Cardiac muscle cell (in vitro differentiated cells and primary cell): ENCODE measurements at regions not wholly inside any gene's neighbourhood (a gene's known extent, or its start where the extent isn't known, plus 50 kb on each side); places are given as distances from the start of the nearest gene placed in this dataset.

Source experiments
- DNase-seq, 2 donors: peaks; one replicate each; pipeline versions ENCODE4 v3.0.0 to v3.0.0-alpha.2; 2010 to 2017; ENCODE audit warnings: low read depth in 1 of 2, low spot score in 1 of 2
- H3K27ac ChIP-seq: fragments of 200-600 bp; sonication (generic); 2 replicates; pipeline ENCODE4 v1.5.1; 2016
- H3K27me3 ChIP-seq: fragments of 200-600 bp; sonication (generic); 2 replicates; pipeline ENCODE4 v1.6.0; 2016; ENCODE audit warnings: control low read depth
- H3K36me3 ChIP-seq: fragments of 200-600 bp; sonication (generic); 2 replicates; pipeline ENCODE4 v1.5.1; 2016; ENCODE audit warnings: control low read depth
- H3K4me1 ChIP-seq: fragments of 200-600 bp; sonication (generic); 2 replicates; pipeline ENCODE4 v1.8.1; 2017; ENCODE audit warnings: low read depth, mild to moderate bottlenecking, mixed run types
- H3K4me3 ChIP-seq: fragments of 200-600 bp; sonication (generic); 2 replicates; pipeline ENCODE4 v1.5.1; 2016; ENCODE audit warnings: mild to moderate bottlenecking
- H3K9me3 ChIP-seq: fragments of 200-600 bp; sonication (generic); 2 replicates; pipeline ENCODE4 v1.5.1; 2017; ENCODE audit warnings: low read depth, mild to moderate bottlenecking, control low read depth
- TF ChIP-seq, protein P1 (sequence below): IDR thresholded peaks from 2 replicates; pipeline ENCODE4 v1.5.1; 2012; ENCODE audit warnings: low read depth, mild to moderate bottlenecking, low read length

DNA sequence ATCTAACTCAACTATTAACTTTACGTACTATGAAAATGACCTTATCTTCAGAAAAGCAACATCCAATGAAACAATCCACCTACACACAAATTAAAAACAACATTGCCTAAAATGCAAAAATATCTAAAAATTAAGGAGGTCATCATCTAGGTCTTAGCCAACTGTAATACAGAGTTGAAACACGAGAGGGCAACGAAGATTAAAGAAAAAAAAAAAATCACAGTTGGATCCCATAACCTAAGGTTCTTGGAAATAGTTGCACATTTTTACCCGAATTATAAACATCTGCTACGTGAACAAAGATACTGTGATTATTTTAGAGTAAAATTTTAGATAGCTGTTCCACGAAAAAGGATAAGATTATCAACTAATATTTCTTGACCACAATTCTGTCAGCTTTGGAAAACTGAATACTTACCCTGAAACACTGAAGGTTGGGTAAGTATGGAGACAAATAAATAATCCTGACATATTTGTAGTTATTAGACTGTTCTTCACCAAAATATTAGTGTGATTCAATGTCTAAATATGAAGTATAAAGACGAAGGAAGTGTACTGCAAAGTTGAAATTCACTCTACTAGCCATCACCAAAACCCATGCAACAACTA, 88.0 kb upstream of the AK4 start:
- H3K27ac ChIP-seq = no peak overlapping the region

DNA sequence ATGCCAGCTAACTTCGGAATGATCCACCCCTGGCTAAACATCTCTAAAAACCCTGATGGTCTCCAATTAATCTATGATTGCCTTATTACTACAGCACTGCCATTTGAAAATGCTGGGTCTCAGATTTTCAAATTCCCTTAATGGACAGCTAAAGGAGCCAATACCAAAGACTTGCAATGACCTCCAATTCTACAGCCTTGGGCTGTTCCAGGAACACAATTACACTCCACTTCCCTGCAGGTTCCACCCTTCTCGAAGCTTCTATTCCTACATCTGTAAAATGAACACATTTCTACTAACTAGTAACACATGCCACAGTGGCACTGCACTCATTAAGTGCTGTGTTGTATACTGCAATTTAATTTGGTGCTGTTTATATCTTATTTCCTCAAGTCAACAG, 85.7 kb upstream of the AK4 start:
- Histone ChIP-seq H3K4me3 (no peak overlapping the region), H3K4me1 (peaks cover 22% of the 10 kb centered on the region), H3K36me3 (peaks cover 7% of the 10 kb centered on the region), H3K9me3 (no peaks in the 10 kb centered on the region), H3K27me3 (no peaks in the 10 kb centered on the region), H3K27ac (no peak overlapping the region)
- no peak for DNase-seq
- TF ChIP-seq, protein P1, sequence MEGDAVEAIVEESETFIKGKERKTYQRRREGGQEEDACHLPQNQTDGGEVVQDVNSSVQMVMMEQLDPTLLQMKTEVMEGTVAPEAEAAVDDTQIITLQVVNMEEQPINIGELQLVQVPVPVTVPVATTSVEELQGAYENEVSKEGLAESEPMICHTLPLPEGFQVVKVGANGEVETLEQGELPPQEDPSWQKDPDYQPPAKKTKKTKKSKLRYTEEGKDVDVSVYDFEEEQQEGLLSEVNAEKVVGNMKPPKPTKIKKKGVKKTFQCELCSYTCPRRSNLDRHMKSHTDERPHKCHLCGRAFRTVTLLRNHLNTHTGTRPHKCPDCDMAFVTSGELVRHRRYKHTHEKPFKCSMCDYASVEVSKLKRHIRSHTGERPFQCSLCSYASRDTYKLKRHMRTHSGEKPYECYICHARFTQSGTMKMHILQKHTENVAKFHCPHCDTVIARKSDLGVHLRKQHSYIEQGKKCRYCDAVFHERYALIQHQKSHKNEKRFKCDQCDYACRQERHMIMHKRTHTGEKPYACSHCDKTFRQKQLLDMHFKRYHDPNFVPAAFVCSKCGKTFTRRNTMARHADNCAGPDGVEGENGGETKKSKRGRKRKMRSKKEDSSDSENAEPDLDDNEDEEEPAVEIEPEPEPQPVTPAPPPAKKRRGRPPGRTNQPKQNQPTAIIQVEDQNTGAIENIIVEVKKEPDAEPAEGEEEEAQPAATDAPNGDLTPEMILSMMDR = no peak

More for the DNA sequence above, 88.0 kb upstream of the AK4 start:
- no peak overlapping the region for H3K4me3 ChIP-seq
- peaks cover 11% of the 10 kb centered on the region for H3K36me3 ChIP-seq
- H3K9me3 ChIP-seq = no peaks in the 10 kb centered on the region
- TF ChIP-seq, protein P1 = peak; percentile 63
- H3K4me1 ChIP-seq = peaks cover 12% of the 10 kb centered on the region
- no peaks in the 10 kb centered on the region for H3K27me3 ChIP-seq
- DNase-seq = peak; percentile 11 to 66

DNA sequence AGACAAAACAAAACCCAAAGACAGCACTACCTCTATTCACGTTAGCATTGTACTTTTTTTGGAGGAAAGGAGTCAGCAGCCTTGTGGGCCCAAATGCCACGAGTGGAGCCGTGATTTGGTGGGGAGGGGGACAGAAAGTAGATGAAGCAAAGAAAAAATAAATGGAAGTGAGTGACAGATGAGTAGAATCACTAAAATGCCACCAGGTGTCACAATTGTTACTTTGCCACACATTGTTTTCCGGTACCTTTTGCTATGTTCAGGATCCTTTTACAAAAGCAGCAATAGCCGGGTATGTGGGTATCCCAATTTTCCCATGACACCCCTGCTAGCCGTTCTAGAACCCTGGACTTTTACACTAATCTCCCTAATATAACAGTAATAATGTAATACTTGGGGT, 85.0 kb upstream of the AK4 start:
- no peak for DNase-seq
- peaks cover 22% of the 10 kb centered on the region for H3K4me1 ChIP-seq
- H3K9me3 ChIP-seq = no peaks in the 10 kb centered on the region
- TF ChIP-seq, protein P1 = no peak
- H3K36me3 ChIP-seq = peaks cover 2% of the 10 kb centered on the region
- no peak overlapping the region for H3K4me3 ChIP-seq
- H3K27ac ChIP-seq = no peak overlapping the region
- no peaks in the 10 kb centered on the region for H3K27me3 ChIP-seq

DNA sequence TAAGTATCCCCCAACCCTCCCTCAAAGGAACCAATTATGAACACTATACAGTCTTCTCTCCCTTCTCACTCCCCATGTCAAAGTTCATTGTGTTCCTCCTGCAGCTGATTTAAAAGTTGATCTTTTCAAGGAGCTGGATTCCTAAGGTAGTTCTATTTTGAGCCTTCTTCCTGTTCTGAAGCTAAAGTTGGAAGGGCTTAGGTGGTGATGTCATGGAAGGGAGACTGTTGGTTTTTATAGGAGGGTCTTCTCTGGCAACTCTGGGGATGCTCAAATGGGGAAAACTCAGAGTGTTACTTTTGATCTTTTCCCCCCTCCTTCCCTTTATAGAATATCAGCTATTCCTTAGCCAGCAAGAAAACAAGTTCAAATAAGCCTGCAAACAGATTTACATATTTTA, 83.0 kb upstream of the AK4 start:
- peak overlapping the region; percentile 47 for H3K27ac ChIP-seq
- TF ChIP-seq, protein P1 = no peak
- H3K36me3 ChIP-seq = no peaks in the 10 kb centered on the region
- peak in 1 of 2 donors; percentile 8 for DNase-seq
- H3K9me3 ChIP-seq = no peaks in the 10 kb centered on the region
- peak overlapping the region; percentile 91 for H3K4me3 ChIP-seq
- peaks cover 28% of the 10 kb centered on the region for H3K4me1 ChIP-seq
- no peaks in the 10 kb centered on the region for H3K27me3 ChIP-seq

DNA sequence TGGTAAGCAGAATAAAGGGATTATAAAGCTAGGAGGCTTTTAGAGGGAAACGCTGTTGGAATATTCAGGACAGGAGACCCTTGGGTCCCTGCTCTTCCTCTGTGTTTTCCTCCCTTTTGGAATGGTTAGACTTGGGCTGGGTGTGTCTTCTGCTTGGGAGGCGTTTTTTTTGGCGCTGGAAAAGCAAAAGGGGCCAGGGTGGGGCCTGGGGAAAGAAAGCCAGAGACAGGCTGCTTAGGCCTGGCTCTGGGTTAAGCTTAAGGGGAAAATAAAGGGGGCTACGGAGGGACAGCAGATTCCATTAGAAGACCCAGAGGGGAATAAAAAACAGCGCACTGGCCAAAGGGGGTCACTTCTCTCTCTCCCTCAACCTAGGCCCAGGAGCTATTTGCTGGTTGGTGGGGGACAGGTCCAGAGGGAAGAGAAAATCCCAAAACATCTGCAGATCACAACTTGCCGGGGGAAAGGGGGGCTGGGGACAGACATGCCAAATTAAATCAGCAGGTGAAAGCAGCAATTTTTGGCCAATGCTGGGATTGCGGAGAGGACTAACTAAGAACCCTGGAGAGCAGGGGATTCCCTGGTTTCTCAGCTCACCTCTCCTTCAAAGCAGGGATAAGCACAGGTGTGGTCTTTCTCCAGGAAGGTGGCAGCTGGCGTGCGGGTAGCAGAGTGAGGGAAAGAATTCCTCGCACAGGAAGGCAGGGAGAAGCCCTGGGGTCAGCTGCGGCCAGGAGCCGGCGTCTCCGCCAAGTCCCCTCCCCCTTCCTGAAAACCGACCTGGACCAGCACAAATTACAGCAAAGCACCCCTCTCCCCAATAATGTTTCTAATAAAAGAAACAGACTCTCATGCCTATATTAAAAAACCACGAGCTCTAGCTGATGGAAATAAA, 82.2 kb upstream of the AK4 start:
- Histone ChIP-seq H3K9me3 (no peaks in the 10 kb centered on the region), H3K4me1 (peaks cover 28% of the 10 kb centered on the region), H3K27ac (peak overlapping the region; percentile 47), H3K4me3 (peak overlapping the region; percentile 91), H3K27me3 (no peaks in the 10 kb centered on the region), H3K36me3 (no peaks in the 10 kb centered on the region)
- DNase-seq = peak; percentile 22 to 53
- TF ChIP-seq, protein P1 = no peak
